Rectal smooth muscle tissue (tissue), 1 donor: ENCODE measurements at regions not wholly inside any gene's neighbourhood (a gene's known extent, or its start where the extent isn't known, plus 50 kb on each side); places are given as distances from the start of the nearest gene placed in this dataset.

ENCODE experiments used
- H3K27ac ChIP-seq: one replicate; pipeline ENCODE4 v1.7.0; 2013; ENCODE audit warnings: low read depth, low read length, inconsistent platforms
- H3K27me3 ChIP-seq: one replicate; pipeline ENCODE4 v1.7.0; 2013; ENCODE audit warnings: low read length; ENCODE audit not compliant: control insufficient read depth, insufficient read depth
- H3K36me3 ChIP-seq: one replicate; pipeline ENCODE4 v1.7.0; 2013; ENCODE audit warnings: low read length; ENCODE audit not compliant: control insufficient read depth, insufficient read depth
- H3K4me1 ChIP-seq: one replicate; pipeline ENCODE4 v1.7.0; 2013; ENCODE audit warnings: low read length; ENCODE audit not compliant: control insufficient read depth, insufficient read depth
- H3K4me3 ChIP-seq: one replicate; pipeline ENCODE4 v1.7.0; 2013; ENCODE audit warnings: low read length
- H3K9ac ChIP-seq: one replicate; pipeline ENCODE4 v1.7.0; 2013; ENCODE audit warnings: low read length

- no peaks in the 10 kb centered on the region for H3K36me3 ChIP-seq
- H3K27ac ChIP-seq = no peak overlapping the region
- no peak overlapping the region for H3K4me3 ChIP-seq
- H3K4me1 ChIP-seq = no peaks in the 10 kb centered on the region
- no peak overlapping the region for H3K9ac ChIP-seq
- no peaks in the 10 kb centered on the region for H3K27me3 ChIP-seq
These were observed 87.8 kb downstream of the ZIC5 start for GRCh38 chr13:99883805-99884204.

GRCh38 chr13:99878921-99879610 is 92.5 kb downstream of the ZIC5 start:
- no peak overlapping the region for H3K4me3 ChIP-seq
- H3K4me1 ChIP-seq = no peaks in the 10 kb centered on the region
- H3K36me3 ChIP-seq = no peaks in the 10 kb centered on the region
- H3K27me3 ChIP-seq = no peaks in the 10 kb centered on the region
- H3K9ac ChIP-seq = no peak overlapping the region
- H3K27ac ChIP-seq = no peak overlapping the region

GRCh38 chr13:99876651-99877050 is 94.9 kb downstream of the ZIC5 start:
- H3K27ac ChIP-seq = no peak overlapping the region
- no peaks in the 10 kb centered on the region for H3K36me3 ChIP-seq
- H3K4me1 ChIP-seq = no peaks in the 10 kb centered on the region
- no peak overlapping the region for H3K4me3 ChIP-seq
- H3K27me3 ChIP-seq = no peaks in the 10 kb centered on the region
- H3K9ac ChIP-seq = no peak overlapping the region

GRCh38 chr13:99875391-99875790 is 96.2 kb downstream of the ZIC5 start:
- no peak overlapping the region for H3K4me3 ChIP-seq
- H3K36me3 ChIP-seq = no peaks in the 10 kb centered on the region
- H3K9ac ChIP-seq = no peak overlapping the region

GRCh38 chr13:99873832-99874430 is 97.6 kb downstream of the ZIC5 start:
- H3K27ac ChIP-seq = no peak overlapping the region
- no peak overlapping the region for H3K9ac ChIP-seq
- no peaks in the 10 kb centered on the region for H3K4me1 ChIP-seq
- H3K4me3 ChIP-seq = no peak overlapping the region
- no peaks in the 10 kb centered on the region for H3K36me3 ChIP-seq
- no peaks in the 10 kb centered on the region for H3K27me3 ChIP-seq

More at GRCh38 chr13:99875391-99875790, 96.2 kb downstream of the ZIC5 start:
- Histone ChIP-seq H3K27me3 (no peaks in the 10 kb centered on the region), H3K27ac (no peak overlapping the region), H3K4me1 (no peaks in the 10 kb centered on the region)

- no peak overlapping the region for H3K9ac ChIP-seq
- no peak overlapping the region for H3K4me3 ChIP-seq
- no peaks in the 10 kb centered on the region for H3K4me1 ChIP-seq
- no peak overlapping the region for H3K27ac ChIP-seq
- H3K36me3 ChIP-seq = no peaks in the 10 kb centered on the region
- no peaks in the 10 kb centered on the region for H3K27me3 ChIP-seq
These were observed 98.4 kb downstream of the ZIC5 start for GRCh38 chr13:99873141-99873540.

- no peak overlapping the region for H3K27ac ChIP-seq
- no peaks in the 10 kb centered on the region for H3K27me3 ChIP-seq
- H3K4me3 ChIP-seq = no peak overlapping the region
- no peaks in the 10 kb centered on the region for H3K4me1 ChIP-seq
- no peak overlapping the region for H3K9ac ChIP-seq
- no peaks in the 10 kb centered on the region for H3K36me3 ChIP-seq
These were observed 100.2 kb downstream of the ZIC5 start for GRCh38 chr13:99871249-99871898.

GRCh38 chr13:99870541-99870940 is 101.0 kb downstream of the ZIC5 start:
- Histone ChIP-seq H3K27ac (no peak overlapping the region), H3K4me1 (no peaks in the 10 kb centered on the region), H3K36me3 (no peaks in the 10 kb centered on the region), H3K4me3 (no peak overlapping the region), H3K9ac (no peak overlapping the region), H3K27me3 (no peaks in the 10 kb centered on the region)

- no peak overlapping the region for H3K4me3 ChIP-seq
- H3K4me1 ChIP-seq = no peaks in the 10 kb centered on the region
- H3K27ac ChIP-seq = no peak overlapping the region
- no peaks in the 10 kb centered on the region for H3K27me3 ChIP-seq
- no peak overlapping the region for H3K9ac ChIP-seq
- no peaks in the 10 kb centered on the region for H3K36me3 ChIP-seq
These were observed 101.7 kb downstream of the ZIC5 start for GRCh38 chr13:99869830-99870229.

GRCh38 chr13:99868767-99869166 is 102.8 kb downstream of the ZIC5 start:
- no peaks in the 10 kb centered on the region for H3K36me3 ChIP-seq
- no peak overlapping the region for H3K27ac ChIP-seq
- no peak overlapping the region for H3K4me3 ChIP-seq
- H3K9ac ChIP-seq = no peak overlapping the region
- no peaks in the 10 kb centered on the region for H3K4me1 ChIP-seq
- no peaks in the 10 kb centered on the region for H3K27me3 ChIP-seq

GRCh38 chr13:99867535-99868257 is 103.9 kb downstream of the ZIC5 start:
- Histone ChIP-seq H3K4me1 (no peaks in the 10 kb centered on the region), H3K9ac (no peak overlapping the region), H3K4me3 (no peak overlapping the region), H3K27me3 (no peaks in the 10 kb centered on the region), H3K27ac (no peak overlapping the region), H3K36me3 (no peaks in the 10 kb centered on the region)

GRCh38 chr13:99866781-99867180 is 104.8 kb downstream of the ZIC5 start:
- H3K4me3 ChIP-seq = no peak overlapping the region
- H3K36me3 ChIP-seq = no peaks in the 10 kb centered on the region
- no peaks in the 10 kb centered on the region for H3K27me3 ChIP-seq
- H3K9ac ChIP-seq = no peak overlapping the region
- no peak overlapping the region for H3K27ac ChIP-seq
- H3K4me1 ChIP-seq = no peaks in the 10 kb centered on the region
